ENCODE measurements at regions not wholly inside any gene's neighbourhood (a gene's known extent, or its start where the extent isn't known, plus 50 kb on each side); places are given as distances from the start of the nearest gene placed in this dataset.

- TF ChIP-seq ARNT (IDR thresholded peaks at IDR 0.05) (no peak), BHLHE40 (IDR thresholded peaks at IDR 0.05; ENCODE audit: borderline replicate concordance) (no peak), SP1 (IDR thresholded peaks at IDR 0.05) (no peak)
Observed at GRCh38 chrX:26788402-26788998, 572.5 kb downstream of the MAGEB5 start.

Data from HEK293T (cell line).